SU-DHL-6 (cell line): ENCODE measurements at regions not wholly inside any gene's neighbourhood (a gene's known extent, or its start where the extent isn't known, plus 50 kb on each side); places are given as distances from the start of the nearest gene placed in this dataset.

Experiments
- CTCF ChIP-seq: fragments of 200-600 bp; sonication (generic); IDR thresholded peaks from one replicate; pipeline ENCODE4 v1.5.1; 2017; ENCODE audit warnings: antibody characterized with exemption, mild to moderate bottlenecking, low read length, moderate library complexity; ENCODE audit not compliant: insufficient read depth, poor library complexity, severe bottlenecking
- EZH2phosphoT487 ChIP-seq: fragments of 200-600 bp; sonication (generic), shearing (Covaris generic); conservative IDR thresholded peaks from 2 replicates; pipeline ENCODE4 v1.6.1; 2018; ENCODE audit warnings: mild to moderate bottlenecking, antibody characterized with exemption, low read length, moderate library complexity, mixed read lengths

DNA sequence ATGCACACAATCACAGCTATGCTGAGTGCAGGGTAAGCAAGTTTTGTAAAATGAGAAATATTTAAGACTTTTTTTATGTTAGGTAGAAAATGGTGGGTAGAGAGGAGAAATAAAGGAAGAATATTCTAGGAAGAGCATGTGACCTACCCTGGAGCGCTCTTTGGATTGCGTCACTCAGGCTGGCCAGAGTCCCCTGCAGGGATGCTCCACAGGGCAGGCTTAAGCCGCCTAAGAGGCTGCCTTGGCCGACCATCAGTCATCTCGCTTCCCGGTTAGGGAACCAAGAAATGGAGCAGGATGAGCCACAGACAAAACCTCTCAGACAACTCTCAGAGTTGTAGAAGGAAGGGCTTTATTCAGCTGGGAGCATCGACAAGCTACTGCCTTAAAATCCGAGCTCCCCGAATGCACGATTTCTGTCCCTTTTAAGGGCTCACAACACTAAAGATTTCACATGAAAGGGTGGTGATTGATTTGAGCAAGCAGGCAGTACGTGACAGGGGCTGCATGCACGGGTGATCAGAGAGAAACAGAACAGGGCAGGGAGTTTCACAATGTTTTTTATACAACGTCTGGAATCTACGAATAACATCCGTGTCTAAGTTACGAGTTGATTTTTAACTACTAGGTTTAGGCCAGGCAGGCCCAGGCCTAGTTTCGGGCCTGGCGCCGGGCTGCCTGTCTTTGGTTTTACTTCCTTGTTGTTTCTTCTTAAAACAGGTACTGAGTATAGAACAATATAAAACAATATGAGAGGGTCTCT is 1072.0 kb downstream of the CBLN2 start:
- no peak for TF ChIP-seq CTCF
- TF ChIP-seq EZH2phosphoT487: no peak
